ENCODE measurements at regions not wholly inside any gene's neighbourhood (a gene's known extent, or its start where the extent isn't known, plus 50 kb on each side); places are given as distances from the start of the nearest gene placed in this dataset.

DNA sequence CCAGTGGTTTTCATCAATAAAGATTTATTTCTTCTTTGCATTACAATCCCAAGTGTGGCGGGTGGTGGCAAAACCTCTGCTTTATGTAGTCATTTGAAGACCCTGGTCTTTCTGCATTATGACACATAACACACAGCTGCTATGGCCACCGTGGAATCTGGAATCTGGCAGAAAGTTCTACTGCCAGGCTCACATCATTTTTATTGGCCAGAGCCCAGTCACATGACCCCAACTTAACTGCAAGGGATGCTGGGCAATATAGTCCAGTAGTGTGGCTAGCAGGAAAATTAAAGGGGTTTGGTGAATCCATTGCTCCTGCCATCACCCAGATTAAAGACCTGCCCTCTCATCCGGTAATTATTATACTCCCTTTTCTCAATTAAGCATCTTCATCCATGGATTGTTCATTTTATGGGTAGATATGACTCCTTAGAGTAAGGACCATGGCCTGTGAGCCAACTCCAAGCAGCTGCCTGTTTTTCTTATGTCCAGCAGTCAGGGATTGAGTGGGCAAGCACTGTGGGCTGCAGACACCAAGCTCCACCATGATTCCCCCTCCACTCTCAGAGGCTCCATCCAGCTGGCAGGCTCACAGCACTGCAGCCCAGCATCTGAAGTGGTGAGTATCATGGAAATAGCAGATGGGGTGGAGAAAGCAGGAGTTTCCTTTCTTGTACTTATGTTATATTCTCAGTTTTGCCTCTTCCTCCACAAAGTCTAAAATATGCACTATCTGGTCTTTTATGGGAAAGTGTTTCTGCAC is 1030.7 kb downstream of the AACS start:
- intact Hi-C loops (cut with micrococcal nuclease; ENCODE audit: unreplicated experiment) = no loop called here
- TF ChIP-seq ZNF384 (IDR thresholded peaks at IDR 0.05; ENCODE audit: borderline replicate concordance, low read depth, low read length) = no peak
- ChIA-PET RAD21 (ENCODE audit: unreplicated experiment) (no interaction called here), POLR2A (no interaction called here), SMC1A (ENCODE audit: uncharacterized antibody, unreplicated experiment) (no interaction called here), CTCF (no interaction called here)
- Histone ChIP-seq H3K9ac (ENCODE audit: control insufficient read depth, insufficient read depth, low read length) (no peak overlapping the region), H2AFZ (ENCODE audit: control insufficient read depth, low read depth, low read length) (no peak overlapping the region), H3K9me3 (replicated peaks; ENCODE audit: control insufficient read depth, insufficient read depth, low read length) (no peaks in the 10 kb centered on the region), H3K27me3 (replicated peaks in 1 of 2; ENCODE audit: control insufficient read depth in 2 of 2, insufficient read depth in 2 of 2, low read length in 1 of 2) (no peaks in the 10 kb centered on the region), H3K4me3 (no peak overlapping the region), H3K36me3 (ENCODE audit: control insufficient read depth in 2 of 2, insufficient read depth in 2 of 2, low read length in 1 of 2) (no peaks in the 10 kb centered on the region), H3K27ac (ENCODE audit: control insufficient read depth, insufficient read depth) (no peak overlapping the region), H3K4me1 (ENCODE audit: control insufficient read depth, insufficient read depth, low read length) (no peaks in the 10 kb centered on the region), H4K20me1 (ENCODE audit: control insufficient read depth, insufficient read depth) (no peaks in the 10 kb centered on the region), H3K79me2 (ENCODE audit: control insufficient read depth, insufficient read depth, low read length) (no peaks in the 10 kb centered on the region), H3K4me2 (ENCODE audit: control insufficient read depth, insufficient read depth) (no peak overlapping the region)
- FAIRE-seq (no peak), DNase-seq (ENCODE audit: low read depth, low spot score) (no peak), ATAC-seq (no peak)
- no TSS peak for BruUV-seq (replicated peaks)
- 44% methylated on average over 3 of the region's 3 CpGs for WGBS (ENCODE audit: insufficient coverage, insufficient replicate concordance, low lambda C conversion rate, missing lambda C conversion rate)
- in situ Hi-C loops (cut with MboI) = no loop called here

GRCh38 chr12:126106706-126107105 is 1041.5 kb downstream of the AACS start:
- no TSS peak for BruUV-seq (replicated peaks)
- FAIRE-seq = no peak
- Histone ChIP-seq H3K27ac (ENCODE audit: control insufficient read depth, insufficient read depth) (no peak overlapping the region), H3K4me3 (no peak overlapping the region), H4K20me1 (ENCODE audit: control insufficient read depth, insufficient read depth) (no peaks in the 10 kb centered on the region), H3K9me3 (replicated peaks; ENCODE audit: control insufficient read depth, insufficient read depth, low read length) (no peaks in the 10 kb centered on the region), H3K79me2 (ENCODE audit: control insufficient read depth, insufficient read depth, low read length) (no peaks in the 10 kb centered on the region), H3K27me3 (replicated peaks in 1 of 2; ENCODE audit: control insufficient read depth in 2 of 2, insufficient read depth in 2 of 2, low read length in 1 of 2) (no peaks in the 10 kb centered on the region), H2AFZ (ENCODE audit: control insufficient read depth, low read depth, low read length) (no peak overlapping the region), H3K4me2 (ENCODE audit: control insufficient read depth, insufficient read depth) (no peak overlapping the region), H3K36me3 (ENCODE audit: control insufficient read depth in 2 of 2, insufficient read depth in 2 of 2, low read length in 1 of 2) (no peaks in the 10 kb centered on the region), H3K9ac (ENCODE audit: control insufficient read depth, insufficient read depth, low read length) (no peak overlapping the region), H3K4me1 (ENCODE audit: control insufficient read depth, insufficient read depth, low read length) (no peaks in the 10 kb centered on the region)
- DNase-seq (ENCODE audit: low read depth, low spot score) = no peak
- POLR2A ChIA-PET = no interaction called here
- ATAC-seq = no peak
- in situ Hi-C loops (cut with MboI) = no loop called here
- CTCF ChIA-PET = no interaction called here
- intact Hi-C loops (cut with micrococcal nuclease; ENCODE audit: unreplicated experiment) = no loop called here
- SMC1A ChIA-PET (ENCODE audit: uncharacterized antibody, unreplicated experiment) = interaction anchor here (0.7 kb wide), 1 partner anchor 937 kb away, joined by 3 read pairs; no protein-coding TSS in a partner anchor
- RAD21 ChIA-PET (ENCODE audit: unreplicated experiment) = no interaction called here
- 0% methylated on average over 4 of the region's 4 CpGs for WGBS (ENCODE audit: insufficient coverage, insufficient replicate concordance, low lambda C conversion rate, missing lambda C conversion rate)
- TF ChIP-seq, protein P1, sequence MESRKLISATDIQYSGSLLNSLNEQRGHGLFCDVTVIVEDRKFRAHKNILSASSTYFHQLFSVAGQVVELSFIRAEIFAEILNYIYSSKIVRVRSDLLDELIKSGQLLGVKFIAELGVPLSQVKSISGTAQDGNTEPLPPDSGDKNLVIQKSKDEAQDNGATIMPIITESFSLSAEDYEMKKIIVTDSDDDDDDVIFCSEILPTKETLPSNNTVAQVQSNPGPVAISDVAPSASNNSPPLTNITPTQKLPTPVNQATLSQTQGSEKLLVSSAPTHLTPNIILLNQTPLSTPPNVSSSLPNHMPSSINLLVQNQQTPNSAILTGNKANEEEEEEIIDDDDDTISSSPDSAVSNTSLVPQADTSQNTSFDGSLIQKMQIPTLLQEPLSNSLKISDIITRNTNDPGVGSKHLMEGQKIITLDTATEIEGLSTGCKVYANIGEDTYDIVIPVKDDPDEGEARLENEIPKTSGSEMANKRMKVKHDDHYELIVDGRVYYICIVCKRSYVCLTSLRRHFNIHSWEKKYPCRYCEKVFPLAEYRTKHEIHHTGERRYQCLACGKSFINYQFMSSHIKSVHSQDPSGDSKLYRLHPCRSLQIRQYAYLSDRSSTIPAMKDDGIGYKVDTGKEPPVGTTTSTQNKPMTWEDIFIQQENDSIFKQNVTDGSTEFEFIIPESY (IDR thresholded peaks at IDR 0.05) = no peak
- TF ChIP-seq YBX1 (IDR thresholded peaks at IDR 0.05) (no peak), NR2C1 (IDR thresholded peaks at IDR 0.05) (no peak), NFYB (IDR thresholded peaks at IDR 0.05; ENCODE audit: insufficient read depth, low read depth, low read length) (no peak), TARDBP (IDR thresholded peaks at IDR 0.05; ENCODE audit: borderline replicate concordance) (no peak), MAX (IDR thresholded peaks at IDR 0.05; ENCODE audit: low read depth, low read length) (no peak)
- TF ChIP-seq, protein P2, sequence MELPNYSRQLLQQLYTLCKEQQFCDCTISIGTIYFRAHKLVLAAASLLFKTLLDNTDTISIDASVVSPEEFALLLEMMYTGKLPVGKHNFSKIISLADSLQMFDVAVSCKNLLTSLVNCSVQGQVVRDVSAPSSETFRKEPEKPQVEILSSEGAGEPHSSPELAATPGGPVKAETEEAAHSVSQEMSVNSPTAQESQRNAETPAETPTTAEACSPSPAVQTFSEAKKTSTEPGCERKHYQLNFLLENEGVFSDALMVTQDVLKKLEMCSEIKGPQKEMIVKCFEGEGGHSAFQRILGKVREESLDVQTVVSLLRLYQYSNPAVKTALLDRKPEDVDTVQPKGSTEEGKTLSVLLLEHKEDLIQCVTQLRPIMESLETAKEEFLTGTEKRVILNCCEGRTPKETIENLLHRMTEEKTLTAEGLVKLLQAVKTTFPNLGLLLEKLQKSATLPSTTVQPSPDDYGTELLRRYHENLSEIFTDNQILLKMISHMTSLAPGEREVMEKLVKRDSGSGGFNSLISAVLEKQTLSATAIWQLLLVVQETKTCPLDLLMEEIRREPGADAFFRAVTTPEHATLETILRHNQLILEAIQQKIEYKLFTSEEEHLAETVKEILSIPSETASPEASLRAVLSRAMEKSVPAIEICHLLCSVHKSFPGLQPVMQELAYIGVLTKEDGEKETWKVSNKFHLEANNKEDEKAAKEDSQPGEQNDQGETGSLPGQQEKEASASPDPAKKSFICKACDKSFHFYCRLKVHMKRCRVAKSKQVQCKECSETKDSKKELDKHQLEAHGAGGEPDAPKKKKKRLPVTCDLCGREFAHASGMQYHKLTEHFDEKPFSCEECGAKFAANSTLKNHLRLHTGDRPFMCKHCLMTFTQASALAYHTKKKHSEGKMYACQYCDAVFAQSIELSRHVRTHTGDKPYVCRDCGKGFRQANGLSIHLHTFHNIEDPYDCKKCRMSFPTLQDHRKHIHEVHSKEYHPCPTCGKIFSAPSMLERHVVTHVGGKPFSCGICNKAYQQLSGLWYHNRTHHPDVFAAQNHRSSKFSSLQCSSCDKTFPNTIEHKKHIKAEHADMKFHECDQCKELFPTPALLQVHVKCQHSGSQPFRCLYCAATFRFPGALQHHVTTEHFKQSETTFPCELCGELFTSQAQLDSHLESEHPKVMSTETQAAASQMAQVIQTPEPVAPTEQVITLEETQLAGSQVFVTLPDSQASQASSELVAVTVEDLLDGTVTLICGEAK (IDR thresholded peaks at IDR 0.05; ENCODE audit: borderline replicate concordance) = no peak
